ENCODE measurements at regions not wholly inside any gene's neighbourhood (a gene's known extent, or its start where the extent isn't known, plus 50 kb on each side); places are given as distances from the start of the nearest gene placed in this dataset.
"Not testable (repeated sequence)": the region's sequence is repeated elsewhere in the genome, so short reads cannot be mapped to it uniquely, and the experiment has no call there.

DNA sequence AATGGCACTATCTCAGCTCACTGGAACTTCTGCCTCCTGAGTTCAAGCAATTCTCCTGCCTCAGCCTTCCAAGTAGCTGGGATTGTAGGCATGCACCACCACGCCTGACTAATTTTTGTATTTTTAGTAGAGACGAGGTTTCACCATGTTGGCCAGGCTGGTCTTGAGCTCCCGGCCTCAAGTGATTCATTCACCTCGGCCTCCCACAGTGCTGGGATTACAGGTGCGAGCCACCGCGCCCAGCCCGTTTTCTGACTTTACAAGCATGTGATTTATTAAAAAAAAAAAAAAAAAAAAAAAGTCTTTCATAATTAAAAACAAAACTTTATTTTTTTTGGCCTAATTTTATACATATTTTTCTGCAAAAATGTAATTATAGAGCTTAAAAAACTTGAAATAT, 64.8 kb upstream of the DGKB start:
- not testable (repeated sequence) for DNase-seq (ENCODE audit: low read depth)

- DNase-seq (ENCODE audit: low read depth) = no peak
These were observed 60.2 kb upstream of the DGKB start for GRCh38 chr7:14962778-14963177.

GRCh38 chr7:14960721-14961120, 58.2 kb upstream of the DGKB start:
- no peak for DNase-seq (ENCODE audit: low read depth)

DNA sequence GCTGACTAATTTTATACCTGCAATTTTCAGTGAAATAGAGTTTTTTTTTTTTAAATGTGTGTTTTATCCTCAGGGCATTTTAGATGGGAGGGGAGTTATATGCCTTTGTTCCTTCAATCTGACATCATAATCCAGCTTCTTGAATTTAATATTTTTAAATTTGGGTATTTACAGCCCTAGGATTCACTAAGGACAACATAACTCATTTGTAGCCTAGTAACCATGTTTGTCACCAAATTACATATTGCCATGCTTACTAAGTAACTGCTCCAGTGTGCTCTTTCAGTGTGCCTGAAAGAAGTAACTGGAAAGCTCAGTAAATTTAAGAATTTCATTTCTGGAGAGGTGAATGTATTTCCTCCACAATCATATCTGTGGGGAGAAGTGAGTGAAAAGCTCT, 56.8 kb upstream of the DGKB start:
- no peak for DNase-seq (ENCODE audit: low read depth)

DNA sequence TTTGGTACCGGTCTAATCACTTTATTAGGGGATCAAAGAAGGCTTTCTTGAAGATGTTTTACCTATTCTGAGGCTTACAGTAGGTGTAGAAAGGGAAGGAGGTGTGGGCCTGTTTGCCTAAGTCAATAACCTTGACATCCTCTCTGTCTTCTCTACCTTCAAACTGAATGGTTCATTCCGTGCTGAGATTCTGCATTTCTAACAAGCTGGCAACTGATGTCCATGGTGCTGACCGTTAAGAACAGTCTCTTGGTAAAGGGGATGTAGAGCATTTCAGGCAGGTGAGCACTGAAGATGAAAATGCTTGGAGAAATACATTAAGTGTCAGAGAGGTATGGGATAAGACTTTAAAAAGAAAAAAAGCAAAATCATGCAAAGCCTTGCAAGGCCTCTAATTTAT, 51.5 kb upstream of the DGKB start:
- DNase-seq (ENCODE audit: low read depth) = no peak

All from fibroblast of the conjunctiva (primary cell).